H9 (cell line): ENCODE measurements at regions not wholly inside any gene's neighbourhood (a gene's known extent, or its start where the extent isn't known, plus 50 kb on each side); places are given as distances from the start of the nearest gene placed in this dataset.

ENCODE experiments used
- DNase-seq: peaks from one replicate; pipeline ENCODE4 v3.0.0-alpha.2; 2017
- H2AFZ ChIP-seq: one replicate; pipeline ENCODE4 v1.6.1; 2013; ENCODE audit warnings: mild to moderate bottlenecking, low read length, control low read depth, moderate library complexity
- H2AK5ac ChIP-seq: 2 replicates; pipeline ENCODE4 v1.6.1; 2013; ENCODE audit warnings: low read length, control low read depth, mixed read lengths; ENCODE audit not compliant: insufficient read length
- H2BK120ac ChIP-seq: one replicate; pipeline ENCODE4 v1.6.1; 2013; ENCODE audit warnings: low read depth, mild to moderate bottlenecking, low read length, control low read depth, inconsistent platforms; ENCODE audit not compliant: poor library complexity, severe bottlenecking
- H2BK12ac ChIP-seq: 2 replicates; pipeline ENCODE4 v1.6.1; 2013; ENCODE audit warnings: low read length, control low read depth, mixed read lengths, low read depth; ENCODE audit not compliant: insufficient read length
- H2BK15ac ChIP-seq: 2 replicates; pipeline ENCODE4 v1.6.1; 2013; ENCODE audit warnings: low read depth, low read length, control low read depth
- H2BK20ac ChIP-seq: one replicate; pipeline ENCODE4 v1.6.1; 2013; ENCODE audit warnings: low read depth, mild to moderate bottlenecking, low read length, control low read depth, inconsistent platforms; ENCODE audit not compliant: poor library complexity, severe bottlenecking
- H2BK5ac ChIP-seq: 2 replicates; pipeline ENCODE4 v1.6.1; 2013; ENCODE audit warnings: low read length, control low read depth, mixed read lengths; ENCODE audit not compliant: insufficient read length
- H3K14ac ChIP-seq: 2 replicates; pipeline ENCODE4 v1.6.1; 2013; ENCODE audit warnings: low read length, control low read depth; ENCODE audit not compliant: insufficient read depth
- H3K18ac ChIP-seq: 2 replicates; pipeline ENCODE4 v1.6.1; 2013; ENCODE audit warnings: low read depth, mild to moderate bottlenecking, mixed read lengths, low read length, control low read depth; ENCODE audit not compliant: insufficient read length
- H3K23ac ChIP-seq: 2 replicates; pipeline ENCODE4 v1.6.1; 2013; ENCODE audit warnings: low read length, control low read depth, mixed read lengths, low read depth; ENCODE audit not compliant: insufficient read length
- H3K23me2 ChIP-seq: 2 replicates; pipeline ENCODE4 v1.6.1; 2013; ENCODE audit warnings: low read depth, mild to moderate bottlenecking, mixed read lengths, low read length, control low read depth; ENCODE audit not compliant: insufficient read length, poor library complexity, severe bottlenecking
- H3K27ac ChIP-seq: 2 replicates; pipeline ENCODE4 v1.5.1; 2013; ENCODE audit warnings: low read length, control low read depth, mixed read lengths, low read depth; ENCODE audit not compliant: insufficient read length
- H3K27me3 ChIP-seq: 2 replicates; pipeline ENCODE4 v1.6.1; 2013; ENCODE audit warnings: low read length, control low read depth, inconsistent platforms; ENCODE audit not compliant: insufficient read depth
- H3K4ac ChIP-seq: 2 replicates; pipeline ENCODE4 v1.6.1; 2013; ENCODE audit warnings: low read depth, mild to moderate bottlenecking, control low read depth, inconsistent platforms, low read length, moderate library complexity
- H3K4me1 ChIP-seq: 2 replicates; pipeline ENCODE4 v1.6.1; 2013; ENCODE audit warnings: low read length, control low read depth, inconsistent platforms; ENCODE audit not compliant: insufficient read depth
- H3K4me2 ChIP-seq: 2 replicates; pipeline ENCODE4 v1.6.1; 2013; ENCODE audit warnings: low read length, control low read depth, mixed read lengths; ENCODE audit not compliant: insufficient read length, insufficient read depth
- H3K56ac ChIP-seq: 2 replicates; pipeline ENCODE4 v1.6.1; 2013; ENCODE audit warnings: low read depth, mild to moderate bottlenecking, mixed read lengths, low read length, control low read depth; ENCODE audit not compliant: insufficient read length
- H3K79me1 ChIP-seq: 2 replicates; pipeline ENCODE4 v1.6.1; 2013; ENCODE audit warnings: low read depth, mild to moderate bottlenecking, moderate library complexity, low read length, control low read depth, inconsistent platforms; ENCODE audit not compliant: insufficient read depth, poor library complexity, severe bottlenecking
- H3K79me2 ChIP-seq: 2 replicates; pipeline ENCODE4 v1.6.1; 2013; ENCODE audit warnings: low read length, control low read depth, inconsistent platforms; ENCODE audit not compliant: insufficient read depth
- H3K9ac ChIP-seq: 2 replicates; pipeline ENCODE4 v1.6.1; 2013; ENCODE audit warnings: low read length, control low read depth, mixed read lengths; ENCODE audit not compliant: insufficient read length; ENCODE audit errors: extremely low read depth
- H3K9me3 ChIP-seq: one replicate; pipeline ENCODE4 v1.6.1; 2013; ENCODE audit warnings: low read depth, low read length, inconsistent platforms; ENCODE audit not compliant: control insufficient read depth
- H3T11ph ChIP-seq: one replicate; pipeline ENCODE4 v1.6.1; 2013; ENCODE audit warnings: mild to moderate bottlenecking, low read length, control low read depth, inconsistent platforms
- H4K20me1 ChIP-seq: one replicate; pipeline ENCODE4 v1.6.1; 2013; ENCODE audit not compliant: control insufficient read depth, insufficient read length, insufficient read depth
- H4K5ac ChIP-seq: 2 replicates; pipeline ENCODE4 v1.6.1; 2013; ENCODE audit warnings: low read depth, mild to moderate bottlenecking, mixed read lengths, low read length, control low read depth; ENCODE audit not compliant: insufficient read length
- H4K8ac ChIP-seq: replicated peaks from 2 replicates; pipeline ENCODE4 v1.6.1; 2013; ENCODE audit warnings: low read length, control low read depth, mixed read lengths, low read depth; ENCODE audit not compliant: insufficient read length
- H4K91ac ChIP-seq: 2 replicates; pipeline ENCODE4 v1.6.1; 2013; ENCODE audit warnings: low read depth, mild to moderate bottlenecking, moderate library complexity, mixed read lengths, low read length, control low read depth; ENCODE audit not compliant: insufficient read length
- H3K27ac Mint-ChIP-seq, 3 experiments: 2 replicates in 2 of 3; 3 replicates in 1 of 3; pipeline ENCODE4 v1.8.0; 2020 to 2021; ENCODE audit warnings: mixed read lengths in 3 of 3, mild to moderate bottlenecking in 1 of 3, moderate library complexity in 1 of 3
- H3K27me3 Mint-ChIP-seq: 2 replicates; pipeline ENCODE4 v1.8.0; 2021; ENCODE audit warnings: low read depth, mild to moderate bottlenecking, moderate library complexity, mixed read lengths
- H3K36me3 Mint-ChIP-seq, 3 experiments: 2 replicates in 2 of 3; 3 replicates in 1 of 3; pipeline ENCODE4 v1.8.0; 2020 to 2021; ENCODE audit warnings: low read depth in 3 of 3, mixed read lengths in 3 of 3; ENCODE audit not compliant: insufficient read depth in 1 of 3
- H3K4me1 Mint-ChIP-seq, 2 experiments: 2 replicates each; pipeline ENCODE4 v1.8.0; 2020; ENCODE audit warnings: mixed read lengths in 2 of 2
- H3K4me3 Mint-ChIP-seq, 2 experiments: 2 replicates in 1 of 2; 3 replicates in 1 of 2; pipeline ENCODE4 v1.8.0; 2020 to 2021; ENCODE audit warnings: mild to moderate bottlenecking in 2 of 2, mixed read lengths in 2 of 2, moderate library complexity in 1 of 2
- H3K9me3 Mint-ChIP-seq, 2 experiments: 2 replicates in 1 of 2; 3 replicates in 1 of 2; pipeline ENCODE4 v1.8.0; 2020; ENCODE audit warnings: mild to moderate bottlenecking in 2 of 2, mixed read lengths in 2 of 2, moderate library complexity in 1 of 2
- CTCF ChIP-seq: fragments of 200-600 bp; sonication (generic); conservative IDR thresholded peaks from 3 replicates; pipeline ENCODE4 v1.8.0; 2021; ENCODE audit warnings: antibody characterized with exemption, mild to moderate bottlenecking
- WGBS: extraction: QIAGEN DNeasy Blood & Tissue Kit; methylation state at CpG from one replicate; pipeline ENCODE4 v1.1.7; 2013; ENCODE audit warnings: missing lambda C conversion rate, low lambda C conversion rate, mixed read lengths; ENCODE audit not compliant: insufficient read length; ENCODE audit errors: extremely low coverage; 5-methylcytosine and 5-hydroxymethylcytosine counted together

- no peak for DNase-seq
- Histone ChIP-seq H2AK5ac (no peak overlapping the region), H4K20me1 (no peaks in the 10 kb centered on the region), H3K56ac (no peak overlapping the region), H2BK20ac (no peak overlapping the region), H3K4me1 (no peaks in the 10 kb centered on the region), H3K27me3 (no peaks in the 10 kb centered on the region), H3T11ph (no peak overlapping the region), H2BK5ac (no peak overlapping the region), H3K79me2 (no peaks in the 10 kb centered on the region), H3K14ac (no peak overlapping the region), H2AFZ (no peak overlapping the region), H3K18ac (no peak overlapping the region), H3K79me1 (no peaks in the 10 kb centered on the region), H3K23ac (no peak overlapping the region), H3K4me2 (no peak overlapping the region), H3K9ac (no peak overlapping the region), H2BK120ac (no peak overlapping the region), H3K9me3 (no peaks in the 10 kb centered on the region), H2BK15ac (no peak overlapping the region), H3K23me2 (no peaks in the 10 kb centered on the region), H4K5ac (no peak overlapping the region), H4K91ac (no peak overlapping the region), H2BK12ac (no peak overlapping the region), H3K4ac (no peak overlapping the region), H4K8ac (no peak overlapping the region), H3K27ac (no peak overlapping the region)
- H3K27me3 Mint-ChIP-seq = no peaks in the 10 kb centered on the region
- TF ChIP-seq CTCF = no peak
- no peaks in the 10 kb centered on the region for H3K9me3 Mint-ChIP-seq
- H3K36me3 Mint-ChIP-seq = no peaks in the 10 kb centered on the region; a peak in 1 of 7 replicates
- no CpG with 5 or more reads among the region's 3 CpGs for WGBS
- H3K4me3 Mint-ChIP-seq = no peak overlapping the region
- H3K27ac Mint-ChIP-seq = no peak overlapping the region
- peaks cover 0 to 3% of the 10 kb centered on the region in 2 experiments; a peak in 2 of 4 replicates for H3K4me1 Mint-ChIP-seq
Observed at GRCh38 chr12:103249607-103250006, 246.2 kb downstream of the C12orf42 start.
